NB4 (cell line): ENCODE measurements at regions not wholly inside any gene's neighbourhood (a gene's known extent, or its start where the extent isn't known, plus 50 kb on each side); places are given as distances from the start of the nearest gene placed in this dataset.

Experiments used
- DNase-seq: peaks from one replicate; pipeline ENCODE4 v3.0.0; 2010; ENCODE audit warnings: low read depth
- H3K4me3 ChIP-seq: one replicate; pipeline ENCODE4 v1.5.1; 2011; ENCODE audit warnings: mild to moderate bottlenecking, low read depth, low read length, moderate library complexity
- CTCF ChIP-seq: IDR thresholded peaks from one replicate; pipeline ENCODE4 v1.5.1; 2012; ENCODE audit warnings: low read depth, low read length
- MAX ChIP-seq: IDR thresholded peaks from 2 replicates; pipeline ENCODE4 v1.6.1; 2011; ENCODE audit warnings: low read depth, low read length
- MYC ChIP-seq: IDR thresholded peaks from 2 replicates; pipeline ENCODE4 v1.6.1; 2011; ENCODE audit warnings: low read depth, low read length
- POLR2A ChIP-seq: IDR thresholded peaks from 2 replicates; pipeline ENCODE4 v1.6.1; 2011; ENCODE audit warnings: mild to moderate bottlenecking; ENCODE audit not compliant: insufficient read length; ENCODE audit errors: extremely low read depth

- TF ChIP-seq MYC (no peak), POLR2A (no peak), CTCF (no peak), MAX (no peak)
- no peak overlapping the region for H3K4me3 ChIP-seq
- DNase-seq = no peak
Observed at GRCh38 chr1:80931178-80931577, 869.6 kb upstream of the ADGRL2 start.

GRCh38 chr1:80929868-80930508 is 870.7 kb upstream of the ADGRL2 start:
- DNase-seq = no peak
- TF ChIP-seq MYC = no peak
- no peak for TF ChIP-seq CTCF
- no peak for TF ChIP-seq POLR2A
- TF ChIP-seq MAX = no peak
- H3K4me3 ChIP-seq = no peak overlapping the region

GRCh38 chr1:80926531-80926930 is 874.2 kb upstream of the ADGRL2 start:
- TF ChIP-seq MYC (no peak), CTCF (no peak), POLR2A (no peak), MAX (no peak)
- DNase-seq = no peak
- no peak overlapping the region for H3K4me3 ChIP-seq

GRCh38 chr1:80925130-80925805 is 875.5 kb upstream of the ADGRL2 start:
- no peak for DNase-seq
- H3K4me3 ChIP-seq = no peak overlapping the region
- TF ChIP-seq CTCF (no peak), MYC (no peak), POLR2A (no peak), MAX (no peak)

- H3K4me3 ChIP-seq = no peak overlapping the region
- TF ChIP-seq MAX (no peak), POLR2A (no peak), CTCF (no peak), MYC (no peak)
- DNase-seq = no peak
Observed at GRCh38 chr1:80924290-80924689, 876.4 kb upstream of the ADGRL2 start.
